ENCODE measurements at regions not wholly inside any gene's neighbourhood (a gene's known extent, or its start where the extent isn't known, plus 50 kb on each side); places are given as distances from the start of the nearest gene placed in this dataset.

DNA sequence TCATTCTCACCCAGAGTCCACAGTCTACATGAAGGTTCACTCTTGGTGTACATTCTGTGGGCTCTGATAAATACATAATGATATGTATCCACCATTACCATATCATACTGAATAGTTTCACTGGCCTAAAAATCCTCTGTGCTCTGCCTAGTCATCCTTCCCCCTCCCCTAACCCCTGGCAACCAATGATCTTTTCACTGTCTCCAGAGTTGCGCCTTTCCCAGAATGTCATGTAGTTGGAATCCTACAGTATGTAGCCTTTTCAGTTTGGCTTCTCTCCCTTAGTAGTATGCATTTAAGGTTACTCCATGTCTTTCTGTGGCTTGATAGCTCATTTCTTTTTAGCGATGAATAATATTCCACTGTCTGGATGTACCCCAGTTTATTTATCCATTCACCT, 101.3 kb downstream of the NOG start:
- TF ChIP-seq EZH2 (IDR thresholded peaks at IDR 0.05; ENCODE audit: insufficient read depth, poor library complexity, severe bottlenecking) (no peak), EZH2phosphoT487 (IDR thresholded peaks at IDR 0.05; ENCODE audit: insufficient read depth, low read depth) (no peak)
